Neural progenitor cell (in vitro differentiated cells): ENCODE measurements at regions not wholly inside any gene's neighbourhood (a gene's known extent, or its start where the extent isn't known, plus 50 kb on each side); places are given as distances from the start of the nearest gene placed in this dataset.

Experiments
- CTCF ChIP-seq: fragments of 200-600 bp; sonication (generic); IDR thresholded peaks from 2 replicates; pipeline ENCODE4 v1.5.1; 2017; ENCODE audit warnings: antibody characterized with exemption, mild to moderate bottlenecking
- EZH2 ChIP-seq: fragments of 200-600 bp; sonication (generic); IDR thresholded peaks from 2 replicates; pipeline ENCODE4 v1.6.1; 2017; ENCODE audit warnings: antibody characterized with exemption, mild to moderate bottlenecking, moderate library complexity

GRCh38 chr13:106796280-106797047, 228.5 kb upstream of the ARGLU1 start:
- TF ChIP-seq CTCF (no peak), EZH2 (no peak)
